Activated CD8-positive, alpha-beta T cell treated with anti-CD3 and anti-CD28 coated beads for 36 hours (primary cell): ENCODE measurements at regions not wholly inside any gene's neighbourhood (a gene's known extent, or its start where the extent isn't known, plus 50 kb on each side); places are given as distances from the start of the nearest gene placed in this dataset.
"Not testable (repeated sequence)": the region's sequence is repeated elsewhere in the genome, so short reads cannot be mapped to it uniquely, and the experiment has no call there.

Experiments
- ATAC-seq: fragments of 200-7000 bp; cut with Tn5 transposase; one replicate; pipeline ENCODE4 v1.10.0; 2021; ENCODE audit warnings: mild to moderate bottlenecking, moderate library complexity
- CTCF ChIA-PET: fragments of 350-600 bp; sonication (Branson Sonifier 250); formaldehyde crosslinking; loops from one replicate; lab custom pipeline; 2021; ENCODE audit warnings: antibody characterized with exemption; lab: Charles Lee
- POLR2A ChIA-PET: fragments of 350-600 bp; sonication (Branson Sonifier 250); formaldehyde crosslinking; loops from one replicate; lab custom pipeline; 2021; ENCODE audit warnings: antibody characterized with exemption; lab: Charles Lee
- DNase-seq: peaks from one replicate; pipeline ENCODE4 v3.0.0-alpha.2; 2020
- H3K27ac Mint-ChIP-seq: one replicate; pipeline ENCODE4 v1.8.0; 2021; ENCODE audit warnings: mild to moderate bottlenecking, mixed read lengths
- H3K27me3 Mint-ChIP-seq: one replicate; pipeline ENCODE4 v1.8.0; 2021; ENCODE audit warnings: mixed read lengths
- H3K36me3 Mint-ChIP-seq: one replicate; pipeline ENCODE4 v1.8.0; 2021; ENCODE audit warnings: low read depth, mixed read lengths
- H3K4me1 Mint-ChIP-seq: one replicate; pipeline ENCODE4 v1.8.0; 2021; ENCODE audit warnings: low read depth, mixed read lengths
- H3K4me3 Mint-ChIP-seq: one replicate; pipeline ENCODE4 v1.8.0; 2021; ENCODE audit warnings: mild to moderate bottlenecking, moderate library complexity, mixed read lengths
- H3K9me3 Mint-ChIP-seq: one replicate; pipeline ENCODE4 v1.8.0; 2021; ENCODE audit warnings: mixed read lengths
- intact Hi-C: fragments of 100-400 bp; cut with micrococcal nuclease; formaldehyde crosslinking; loops from one replicate; pipeline ENCODE4 v1.10.0; 2022
- TF ChIP-seq, protein P1 (sequence below): fragments of 200-600 bp; IDR thresholded peaks from one replicate; pipeline ENCODE4 v1.8.0; 2022; ENCODE audit warnings: antibody characterized with exemption, mild to moderate bottlenecking

DNA sequence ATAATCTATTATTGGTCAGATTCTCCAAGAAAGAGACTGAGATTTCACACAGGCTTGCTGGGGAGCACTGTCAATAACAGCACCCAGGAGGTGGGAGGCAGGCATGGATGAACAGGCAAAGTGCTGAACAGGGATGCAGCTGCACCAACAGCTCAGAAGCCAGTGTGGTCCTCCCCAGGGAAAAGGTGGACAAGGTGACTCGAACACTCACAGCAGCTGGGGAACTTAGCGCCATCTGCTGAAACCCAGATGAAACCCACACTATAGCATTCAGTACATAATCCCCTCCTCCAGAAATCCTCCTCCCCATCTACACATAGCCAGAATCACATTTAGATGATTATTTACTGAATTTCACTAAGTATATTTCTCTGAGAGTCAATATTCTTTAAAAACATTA lies 255.2 kb upstream of the WSB1 start:
- CTCF ChIA-PET = no interaction called here
- no peaks in the 10 kb centered on the region for H3K4me1 Mint-ChIP-seq
- no peak overlapping the region for H3K27ac Mint-ChIP-seq
- H3K9me3 Mint-ChIP-seq = peaks cover 1% of the 10 kb centered on the region
- H3K27me3 Mint-ChIP-seq = no peaks in the 10 kb centered on the region
- no peaks in the 10 kb centered on the region for H3K36me3 Mint-ChIP-seq
- no peak overlapping the region for H3K4me3 Mint-ChIP-seq
- DNase-seq (peak; percentile 4), ATAC-seq (no peak)
- POLR2A ChIA-PET = no interaction called here
- TF ChIP-seq, protein P1, sequence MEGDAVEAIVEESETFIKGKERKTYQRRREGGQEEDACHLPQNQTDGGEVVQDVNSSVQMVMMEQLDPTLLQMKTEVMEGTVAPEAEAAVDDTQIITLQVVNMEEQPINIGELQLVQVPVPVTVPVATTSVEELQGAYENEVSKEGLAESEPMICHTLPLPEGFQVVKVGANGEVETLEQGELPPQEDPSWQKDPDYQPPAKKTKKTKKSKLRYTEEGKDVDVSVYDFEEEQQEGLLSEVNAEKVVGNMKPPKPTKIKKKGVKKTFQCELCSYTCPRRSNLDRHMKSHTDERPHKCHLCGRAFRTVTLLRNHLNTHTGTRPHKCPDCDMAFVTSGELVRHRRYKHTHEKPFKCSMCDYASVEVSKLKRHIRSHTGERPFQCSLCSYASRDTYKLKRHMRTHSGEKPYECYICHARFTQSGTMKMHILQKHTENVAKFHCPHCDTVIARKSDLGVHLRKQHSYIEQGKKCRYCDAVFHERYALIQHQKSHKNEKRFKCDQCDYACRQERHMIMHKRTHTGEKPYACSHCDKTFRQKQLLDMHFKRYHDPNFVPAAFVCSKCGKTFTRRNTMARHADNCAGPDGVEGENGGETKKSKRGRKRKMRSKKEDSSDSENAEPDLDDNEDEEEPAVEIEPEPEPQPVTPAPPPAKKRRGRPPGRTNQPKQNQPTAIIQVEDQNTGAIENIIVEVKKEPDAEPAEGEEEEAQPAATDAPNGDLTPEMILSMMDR = no peak
- intact Hi-C loops = no loop called here

DNA sequence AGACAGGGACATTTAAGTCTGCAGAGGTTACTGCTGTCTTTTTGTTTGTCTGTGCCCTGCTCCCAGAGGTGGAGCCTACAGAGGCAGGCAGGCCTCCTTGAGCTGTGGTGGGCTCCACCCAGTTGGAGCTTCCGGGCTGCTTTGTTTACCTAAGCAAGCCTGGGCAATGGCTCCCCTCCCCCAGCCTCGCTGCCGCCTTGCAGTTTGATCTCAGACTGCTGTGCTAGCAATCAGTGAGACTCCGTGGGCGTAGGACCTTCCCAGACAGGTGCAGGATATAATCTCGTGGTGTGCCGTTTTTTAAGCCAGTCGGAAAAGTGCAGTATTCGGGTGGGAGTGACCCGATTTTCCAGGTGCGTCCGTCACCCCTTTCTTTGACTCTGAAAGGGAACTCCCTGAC lies 248.9 kb upstream of the WSB1 start:
- H3K27ac Mint-ChIP-seq, H3K4me3 Mint-ChIP-seq, H3K36me3 Mint-ChIP-seq, POLR2A ChIA-PET, CTCF ChIA-PET, H3K27me3 Mint-ChIP-seq, H3K4me1 Mint-ChIP-seq, H3K9me3 Mint-ChIP-seq, ATAC-seq, DNase-seq, intact Hi-C loops: not testable (repeated sequence)

DNA sequence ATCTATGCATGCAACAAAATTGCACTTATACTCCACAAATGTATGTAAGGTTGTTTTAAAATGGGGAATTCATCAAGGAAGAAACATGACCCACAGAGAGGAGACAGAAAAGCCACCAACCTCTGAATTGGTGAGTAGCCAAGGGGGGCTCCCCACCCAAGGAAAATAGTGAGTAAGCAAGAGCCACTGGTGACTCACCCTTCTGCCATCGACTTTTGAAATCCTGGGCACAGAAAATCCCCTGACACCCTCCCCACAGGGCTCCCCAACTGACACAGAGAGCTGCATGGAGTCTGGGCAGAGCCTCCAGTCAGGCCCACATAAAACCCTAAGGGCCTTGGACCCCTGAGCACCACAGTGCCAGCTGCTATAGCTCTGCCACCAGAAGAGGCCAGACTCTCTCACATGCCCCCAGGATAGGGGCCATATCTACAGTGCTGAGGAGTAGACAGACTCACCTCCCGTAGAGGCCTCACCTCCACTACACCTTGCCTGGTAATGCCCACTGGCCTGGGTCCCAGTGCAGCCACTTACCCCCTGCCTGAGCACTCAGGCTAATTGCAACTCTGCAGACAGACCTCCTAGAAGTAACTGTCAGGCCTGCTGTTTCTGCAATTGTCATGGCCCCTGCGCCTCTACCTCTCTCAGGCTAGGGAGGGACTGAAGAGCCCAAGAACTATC lies 244.7 kb upstream of the WSB1 start:
- Mint-ChIP-seq H3K36me3 (no peaks in the 10 kb centered on the region), H3K4me1 (no peaks in the 10 kb centered on the region), H3K4me3 (no peak overlapping the region), H3K27ac (no peak overlapping the region), H3K27me3 (peaks cover 3% of the 10 kb centered on the region), H3K9me3 (no peaks in the 10 kb centered on the region)
- CTCF ChIA-PET = no interaction called here
- TF ChIP-seq, protein P1 = no peak
- POLR2A ChIA-PET = interaction anchor here (1.0 kb wide), 1 partner anchor 124 kb away, joined by 3 read pairs; no protein-coding TSS in a partner anchor
- intact Hi-C loops = no loop called here
- peak; percentile 46 for DNase-seq
- ATAC-seq = peak; percentile 64

DNA sequence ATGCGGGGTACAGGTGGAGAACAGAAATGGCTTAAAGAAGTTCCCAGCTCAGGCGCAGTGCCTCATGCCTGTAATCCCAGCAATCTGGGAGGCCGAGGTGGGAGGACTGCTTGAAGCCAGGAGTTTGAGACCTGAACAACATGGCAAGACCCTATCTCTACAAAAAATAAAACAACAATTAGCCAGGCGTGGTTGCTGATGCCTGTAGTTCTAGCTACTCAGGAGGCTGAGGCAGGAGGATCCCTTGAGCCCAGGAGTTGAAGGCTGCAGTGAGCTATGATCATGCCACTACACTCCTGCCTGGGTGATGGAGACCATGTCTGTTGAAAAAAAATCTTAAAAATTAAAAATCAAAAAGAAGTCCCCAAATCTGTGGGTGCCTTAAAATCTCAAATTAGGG lies 228.3 kb upstream of the WSB1 start:
- POLR2A ChIA-PET = no interaction called here
- H3K27me3 Mint-ChIP-seq = peaks cover 5% of the 10 kb centered on the region
- TF ChIP-seq, protein P1 = no peak
- H3K9me3 Mint-ChIP-seq = peaks cover 5% of the 10 kb centered on the region
- DNase-seq (no peak), ATAC-seq (no peak)
- no peak overlapping the region for H3K4me3 Mint-ChIP-seq
- H3K27ac Mint-ChIP-seq = no peak overlapping the region
- CTCF ChIA-PET = no interaction called here
- no peaks in the 10 kb centered on the region for H3K4me1 Mint-ChIP-seq
- intact Hi-C loops = no loop called here
- no peaks in the 10 kb centered on the region for H3K36me3 Mint-ChIP-seq

DNA sequence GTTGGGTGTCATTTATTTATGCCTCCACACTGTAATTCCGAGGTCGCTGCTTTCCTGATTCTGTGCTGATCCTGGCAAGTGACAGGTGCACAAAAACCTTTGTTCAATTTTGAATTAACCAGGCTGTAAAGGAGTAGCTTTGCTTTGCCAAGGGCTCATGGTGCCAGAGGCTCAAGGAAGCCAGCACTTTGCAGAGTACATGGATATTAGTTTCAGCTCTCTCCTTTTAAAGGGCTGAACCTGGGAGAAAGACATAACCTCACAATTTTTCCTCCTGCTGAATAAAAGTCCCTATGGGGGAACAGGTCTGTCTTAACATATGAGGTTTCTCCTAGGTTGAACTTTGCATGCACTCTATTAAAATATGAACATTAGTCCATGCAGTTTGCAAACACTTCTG lies 227.6 kb upstream of the WSB1 start:
- H3K9me3 Mint-ChIP-seq = peaks cover 5% of the 10 kb centered on the region
- ATAC-seq (no peak), DNase-seq (no peak)
- TF ChIP-seq, protein P1 = no peak
- no peak overlapping the region for H3K27ac Mint-ChIP-seq
- no peak overlapping the region for H3K4me3 Mint-ChIP-seq
- ChIA-PET CTCF (no interaction called here), POLR2A (no interaction called here)
- H3K27me3 Mint-ChIP-seq = peaks cover 5% of the 10 kb centered on the region
- no peaks in the 10 kb centered on the region for H3K4me1 Mint-ChIP-seq
- no peaks in the 10 kb centered on the region for H3K36me3 Mint-ChIP-seq
- intact Hi-C loops = no loop called here
